Breast epithelium (tissue), 4 donors: ENCODE measurements at regions not wholly inside any gene's neighbourhood (a gene's known extent, or its start where the extent isn't known, plus 50 kb on each side); places are given as distances from the start of the nearest gene placed in this dataset.

Experiments
- DNase-seq, 2 donors: peaks; one replicate each; pipeline ENCODE4 v3.0.0-alpha.2; 2019; ENCODE audit warnings: low spot score in 2 of 2
- H3K27ac ChIP-seq, 2 donors: fragments of 200-600 bp; sonication (generic) in 1 of 2; one replicate each; pipeline ENCODE4 v1.5.1; 2016 to 2019; ENCODE audit warnings: mild to moderate bottlenecking in 1 of 2
- H3K27me3 ChIP-seq, 2 donors: fragments of 200-600 bp; sonication (generic) in 1 of 2; one replicate each; pipeline versions ENCODE4 v1.5.1 to v1.6.0; 2017 to 2019; ENCODE audit warnings: control low read depth in 1 of 2, mild to moderate bottlenecking in 1 of 2
- H3K36me3 ChIP-seq: fragments of 200-600 bp; one replicate; pipeline ENCODE4 v1.5.1; 2019
- H3K4me1 ChIP-seq, 2 donors: fragments of 200-600 bp; sonication (generic); one replicate each; pipeline ENCODE4 v1.5.1; 2016 to 2019; ENCODE audit warnings: control low read depth in 1 of 2
- H3K4me3 ChIP-seq, 3 donors: fragments of 200-600 bp; sonication (generic); 1 replicate in 2 of 3; 2 replicates in 1 of 3; pipeline ENCODE4 v1.5.1; 2016 to 2019; ENCODE audit warnings: mild to moderate bottlenecking in 3 of 3, moderate library complexity in 2 of 3
- H3K9me3 ChIP-seq, 2 donors: fragments of 200-600 bp; sonication (generic) in 1 of 2; one replicate each; pipeline ENCODE4 v1.5.1; 2016 to 2019; ENCODE audit warnings: control low read depth in 1 of 2
- POLR2A ChIP-seq: fragments of 450-650 bp; IDR thresholded peaks from one replicate; pipeline ENCODE4 v1.6.1; 2016; ENCODE audit warnings: antibody characterized with exemption, mild to moderate bottlenecking, moderate library complexity
- POLR2AphosphoS5 ChIP-seq, 3 donors: sonication (generic); formaldehyde crosslinking; IDR thresholded peaks; one replicate each; pipeline ENCODE4 v1.6.1; 2017; ENCODE audit warnings: antibody characterized with exemption in 3 of 3
- intact Hi-C: fragments of 100-400 bp; cut with DNase I; formaldehyde crosslinking; loops from one replicate; pipeline ENCODE4 v1.15.1; 2023; ENCODE audit warnings: low total_unique reads
- TF ChIP-seq, protein P1 (sequence below), 3 donors: fragments of 450-650 bp; IDR thresholded peaks; one replicate each; pipeline ENCODE4 v1.5.1; 2016 to 2017; ENCODE audit warnings: antibody characterized with exemption in 3 of 3, mild to moderate bottlenecking in 3 of 3, moderate library complexity in 3 of 3

DNA sequence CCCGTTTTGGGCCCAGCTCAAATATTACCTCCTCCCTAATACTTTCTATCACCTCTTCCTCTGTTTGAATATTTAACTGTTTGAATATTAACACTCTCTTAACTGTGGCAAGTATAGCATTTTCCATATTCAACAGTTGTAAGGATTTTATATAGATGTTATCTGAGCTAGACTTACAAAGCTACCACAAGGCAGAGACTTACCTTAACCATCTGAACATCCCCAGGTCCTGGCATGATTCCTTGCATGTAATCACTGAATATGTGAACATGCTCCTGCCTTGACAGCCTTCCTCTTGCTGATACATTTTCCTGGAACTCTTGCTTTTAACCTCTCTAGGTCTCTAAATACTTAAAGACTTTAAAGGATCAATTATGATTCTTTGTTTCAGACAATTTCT is 182.4 kb downstream of the MCHR2 start:
- intact Hi-C loops = no loop called here
- TF ChIP-seq POLR2AphosphoS5 (IDR thresholded peaks at IDR 0.05) = no peak
- TF ChIP-seq, protein P1, sequence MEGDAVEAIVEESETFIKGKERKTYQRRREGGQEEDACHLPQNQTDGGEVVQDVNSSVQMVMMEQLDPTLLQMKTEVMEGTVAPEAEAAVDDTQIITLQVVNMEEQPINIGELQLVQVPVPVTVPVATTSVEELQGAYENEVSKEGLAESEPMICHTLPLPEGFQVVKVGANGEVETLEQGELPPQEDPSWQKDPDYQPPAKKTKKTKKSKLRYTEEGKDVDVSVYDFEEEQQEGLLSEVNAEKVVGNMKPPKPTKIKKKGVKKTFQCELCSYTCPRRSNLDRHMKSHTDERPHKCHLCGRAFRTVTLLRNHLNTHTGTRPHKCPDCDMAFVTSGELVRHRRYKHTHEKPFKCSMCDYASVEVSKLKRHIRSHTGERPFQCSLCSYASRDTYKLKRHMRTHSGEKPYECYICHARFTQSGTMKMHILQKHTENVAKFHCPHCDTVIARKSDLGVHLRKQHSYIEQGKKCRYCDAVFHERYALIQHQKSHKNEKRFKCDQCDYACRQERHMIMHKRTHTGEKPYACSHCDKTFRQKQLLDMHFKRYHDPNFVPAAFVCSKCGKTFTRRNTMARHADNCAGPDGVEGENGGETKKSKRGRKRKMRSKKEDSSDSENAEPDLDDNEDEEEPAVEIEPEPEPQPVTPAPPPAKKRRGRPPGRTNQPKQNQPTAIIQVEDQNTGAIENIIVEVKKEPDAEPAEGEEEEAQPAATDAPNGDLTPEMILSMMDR (IDR thresholded peaks at IDR 0.05) = no peak
- TF ChIP-seq POLR2A = no peak

GRCh38 chr6:99813565-99813964 is 180.5 kb downstream of the MCHR2 start:
- no peak for DNase-seq

More for the DNA sequence above, 182.4 kb downstream of the MCHR2 start:
- Histone ChIP-seq H3K36me3 (no peaks in the 10 kb centered on the region), H3K9me3 (no peaks in the 10 kb centered on the region), H3K27ac (no peak overlapping the region), H3K4me1 (no peaks in the 10 kb centered on the region), H3K4me3 (no peak overlapping the region), H3K27me3 (no peaks in the 10 kb centered on the region)
- no peak for DNase-seq

GRCh38 chr6:99814230-99814928 is 179.6 kb downstream of the MCHR2 start:
- Histone ChIP-seq H3K27ac (no peak overlapping the region), H3K36me3 (no peaks in the 10 kb centered on the region), H3K9me3 (no peaks in the 10 kb centered on the region), H3K4me3 (no peak overlapping the region), H3K27me3 (no peaks in the 10 kb centered on the region), H3K4me1 (no peaks in the 10 kb centered on the region)
- no peak for DNase-seq
- TF ChIP-seq POLR2A (no peak), POLR2AphosphoS5 (IDR thresholded peaks at IDR 0.05) (no peak)
- TF ChIP-seq, protein P1 (IDR thresholded peaks at IDR 0.05) = no peak
- intact Hi-C loops = no loop called here

More at GRCh38 chr6:99813565-99813964, 180.5 kb downstream of the MCHR2 start:
- Histone ChIP-seq H3K36me3 (no peaks in the 10 kb centered on the region), H3K27me3 (no peaks in the 10 kb centered on the region), H3K4me1 (no peaks in the 10 kb centered on the region), H3K27ac (no peak overlapping the region), H3K4me3 (no peak overlapping the region), H3K9me3 (no peaks in the 10 kb centered on the region)
- TF ChIP-seq, protein P1 (IDR thresholded peaks at IDR 0.05) = no peak
- TF ChIP-seq POLR2AphosphoS5 (IDR thresholded peaks at IDR 0.05) (no peak), POLR2A (no peak)
- intact Hi-C loops = no loop called here

GRCh38 chr6:99816795-99817194 is 177.2 kb downstream of the MCHR2 start:
- H3K27me3 ChIP-seq = no peaks in the 10 kb centered on the region
- H3K36me3 ChIP-seq = no peaks in the 10 kb centered on the region
- TF ChIP-seq POLR2AphosphoS5 (IDR thresholded peaks at IDR 0.05) = no peak
- TF ChIP-seq POLR2A = no peak
- TF ChIP-seq, protein P1 (IDR thresholded peaks at IDR 0.05) = no peak
- H3K4me3 ChIP-seq = no peak overlapping the region
- DNase-seq = no peak
- H3K9me3 ChIP-seq = no peaks in the 10 kb centered on the region
- intact Hi-C loops = no loop called here
- no peaks in the 10 kb centered on the region for H3K4me1 ChIP-seq
- no peak overlapping the region for H3K27ac ChIP-seq

DNA sequence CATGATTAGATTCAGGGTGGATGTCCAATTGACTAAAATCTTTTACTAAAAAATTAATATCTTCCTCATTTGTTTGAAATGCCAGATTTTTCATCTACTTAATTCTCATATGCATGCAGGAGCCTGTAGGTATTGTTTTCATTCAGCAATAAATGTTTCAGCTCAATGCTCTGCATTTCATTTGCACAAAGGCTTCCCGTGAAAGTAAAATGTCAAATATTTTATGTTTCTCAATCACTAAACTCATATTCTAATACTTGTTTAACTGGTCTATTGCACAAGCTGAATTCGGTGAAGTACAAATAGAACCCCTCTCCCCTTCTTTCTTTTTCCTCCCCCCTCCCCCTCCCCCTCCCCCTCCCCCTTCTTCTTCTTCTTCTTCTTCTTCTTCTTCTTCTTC is 175.9 kb downstream of the MCHR2 start:
- Histone ChIP-seq H3K27me3 (no peaks in the 10 kb centered on the region), H3K9me3 (no peaks in the 10 kb centered on the region), H3K4me1 (no peaks in the 10 kb centered on the region), H3K27ac (no peak overlapping the region), H3K36me3 (no peaks in the 10 kb centered on the region), H3K4me3 (no peak overlapping the region)
- intact Hi-C loops = no loop called here
- TF ChIP-seq POLR2AphosphoS5 (IDR thresholded peaks at IDR 0.05) = no peak
- no peak for TF ChIP-seq POLR2A
- TF ChIP-seq, protein P1 (IDR thresholded peaks at IDR 0.05) = no peak
- DNase-seq = no peak
